HUES6 (cell line): ENCODE measurements at regions not wholly inside any gene's neighbourhood (a gene's known extent, or its start where the extent isn't known, plus 50 kb on each side); places are given as distances from the start of the nearest gene placed in this dataset.

Experiments used
- H3K27ac ChIP-seq: 2 replicates; pipeline ENCODE4 v1.7.0; 2013; ENCODE audit warnings: low read depth, mild to moderate bottlenecking, low read length, inconsistent platforms
- H3K27me3 ChIP-seq: 2 replicates; pipeline ENCODE4 v1.6.1; 2013; ENCODE audit warnings: low read length; ENCODE audit not compliant: control insufficient read depth, insufficient read depth
- H3K36me3 ChIP-seq: 2 replicates; pipeline ENCODE4 v1.6.1; 2013; ENCODE audit warnings: low read length; ENCODE audit not compliant: control insufficient read depth, insufficient read depth
- H3K4me1 ChIP-seq: 2 replicates; pipeline ENCODE4 v1.6.1; 2013; ENCODE audit warnings: low read length; ENCODE audit not compliant: control insufficient read depth, insufficient read depth
- H3K4me3 ChIP-seq: 2 replicates; pipeline ENCODE4 v1.5.1; 2013; ENCODE audit warnings: low read depth, low read length
- H3K9ac ChIP-seq: one replicate; pipeline ENCODE4 v1.6.1; 2013; ENCODE audit warnings: mild to moderate bottlenecking, low read length
- H3K9me3 ChIP-seq: 2 replicates; pipeline ENCODE4 v1.6.1; 2013; ENCODE audit warnings: low read depth, low read length; ENCODE audit not compliant: control insufficient read depth, insufficient read depth

DNA sequence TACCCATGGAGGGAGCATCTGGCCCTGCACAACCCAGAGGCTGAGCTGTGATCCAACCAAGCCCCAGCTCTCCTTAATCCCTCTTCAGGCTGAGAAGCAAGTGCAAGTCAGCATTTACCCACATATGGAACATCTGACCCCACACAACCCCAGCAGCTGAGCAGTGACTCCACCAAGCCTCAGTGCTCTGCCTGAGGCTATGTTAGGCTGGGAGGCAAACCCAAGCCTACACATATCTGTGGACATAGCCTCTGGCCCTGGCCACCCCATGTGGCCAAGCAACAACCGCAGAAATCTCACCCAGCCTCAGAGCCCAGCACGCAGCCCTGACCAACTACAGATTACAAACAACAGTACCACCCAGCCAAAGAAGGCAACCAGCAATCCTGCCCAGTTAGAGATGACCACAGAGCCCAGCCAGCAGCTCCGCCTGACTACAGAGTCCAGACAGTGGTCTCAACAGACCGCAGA is 142.8 kb downstream of the NUAK1 start:
- no peak overlapping the region for H3K9ac ChIP-seq

GRCh38 chr12:105998561-105998960 is 140.2 kb downstream of the NUAK1 start:
- H3K36me3 ChIP-seq: no peaks in the 10 kb centered on the region
- H3K4me3 ChIP-seq: no peak overlapping the region
- no peaks in the 10 kb centered on the region for H3K27me3 ChIP-seq
- H3K27ac ChIP-seq: no peak overlapping the region
- H3K4me1 ChIP-seq: peaks cover 2% of the 10 kb centered on the region; the same call in 1 of the 2 replicates
- no peak overlapping the region for H3K9ac ChIP-seq
- H3K9me3 ChIP-seq: no peaks in the 10 kb centered on the region

More for the DNA sequence above, 142.8 kb downstream of the NUAK1 start:
- Histone ChIP-seq H3K4me1 (peaks cover 13% of the 10 kb centered on the region), H3K27ac (no peak overlapping the region), H3K9me3 (no peaks in the 10 kb centered on the region), H3K4me3 (no peak overlapping the region), H3K36me3 (no peaks in the 10 kb centered on the region), H3K27me3 (no peaks in the 10 kb centered on the region)

DNA sequence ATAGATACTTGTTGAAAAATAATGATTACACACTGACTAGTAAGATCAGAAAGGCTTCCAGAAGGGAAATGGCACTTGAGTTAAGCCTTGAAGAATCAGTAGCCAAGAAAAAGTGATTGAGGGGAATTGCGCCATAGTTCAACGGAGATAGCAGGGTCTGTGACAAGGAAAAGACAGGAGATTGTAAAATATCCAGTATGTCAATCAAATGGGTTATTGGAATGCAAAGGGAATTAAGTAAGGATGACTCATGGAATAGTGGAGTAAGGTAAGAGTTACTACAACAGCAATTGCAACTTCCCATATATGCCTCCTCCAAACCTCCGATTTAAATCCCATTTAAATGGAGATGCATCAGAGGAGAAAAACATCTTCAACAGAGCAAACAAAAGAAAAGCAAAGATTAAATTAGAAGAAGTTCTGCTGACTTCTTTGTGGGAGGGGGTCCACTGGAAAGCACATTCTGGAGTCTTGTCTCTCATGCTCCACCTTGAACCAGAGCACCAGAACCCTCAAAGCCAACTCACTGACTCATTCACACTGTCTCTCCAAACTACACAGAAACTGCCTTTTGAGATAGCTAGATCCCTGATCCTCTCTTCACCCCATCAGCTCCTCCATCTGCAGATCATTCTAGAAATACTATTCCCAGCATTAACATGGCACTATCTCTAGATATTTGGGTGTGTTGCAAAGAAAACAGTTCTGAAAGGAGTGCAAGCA is 138.2 kb downstream of the NUAK1 start:
- no peak overlapping the region for H3K9ac ChIP-seq
- no peaks in the 10 kb centered on the region for H3K36me3 ChIP-seq
- no peaks in the 10 kb centered on the region for H3K4me1 ChIP-seq
- no peak overlapping the region for H3K4me3 ChIP-seq
- no peaks in the 10 kb centered on the region for H3K27me3 ChIP-seq
- H3K9me3 ChIP-seq: peaks cover 12% of the 10 kb centered on the region
- H3K27ac ChIP-seq: no peak overlapping the region

DNA sequence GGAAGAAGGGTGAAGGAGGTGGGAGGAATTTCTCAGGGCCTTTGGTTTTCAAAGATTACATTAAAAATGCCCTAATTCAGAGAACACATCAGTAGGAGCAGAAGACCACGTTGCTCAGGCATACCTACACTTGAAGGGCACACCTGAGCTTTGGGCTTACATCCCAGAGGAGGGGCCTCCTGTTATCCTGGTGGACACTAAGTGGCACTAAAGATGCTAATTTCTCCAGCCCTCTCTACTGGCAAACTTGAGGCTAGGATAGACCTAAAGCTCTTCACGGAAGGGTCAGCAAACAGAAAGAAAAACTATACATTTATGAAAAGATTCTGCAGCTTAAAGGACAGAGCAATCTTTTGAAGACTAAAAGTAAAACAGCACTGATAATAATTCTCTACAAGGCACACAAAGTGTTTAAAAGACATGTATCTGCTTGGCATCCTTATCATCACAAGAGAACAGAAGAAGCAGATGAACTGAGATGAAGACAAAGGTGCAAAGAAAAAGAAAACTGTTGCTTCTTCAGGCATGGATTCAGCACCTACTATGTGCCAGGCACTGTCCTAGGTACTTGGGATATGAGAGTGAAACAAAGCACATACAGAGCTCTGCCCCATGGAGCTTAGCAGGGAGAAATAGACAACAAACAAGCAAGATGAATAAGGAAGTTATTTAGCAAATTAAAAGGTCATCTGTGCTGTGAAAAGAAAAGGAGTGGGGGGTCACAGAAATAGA is 137.5 kb downstream of the NUAK1 start:
- no peaks in the 10 kb centered on the region for H3K27me3 ChIP-seq
- H3K9ac ChIP-seq: no peak overlapping the region
- no peak overlapping the region for H3K27ac ChIP-seq
- H3K4me1 ChIP-seq: no peaks in the 10 kb centered on the region
- no peak overlapping the region for H3K4me3 ChIP-seq
- H3K36me3 ChIP-seq: no peaks in the 10 kb centered on the region
- H3K9me3 ChIP-seq: peaks cover 12% of the 10 kb centered on the region

DNA sequence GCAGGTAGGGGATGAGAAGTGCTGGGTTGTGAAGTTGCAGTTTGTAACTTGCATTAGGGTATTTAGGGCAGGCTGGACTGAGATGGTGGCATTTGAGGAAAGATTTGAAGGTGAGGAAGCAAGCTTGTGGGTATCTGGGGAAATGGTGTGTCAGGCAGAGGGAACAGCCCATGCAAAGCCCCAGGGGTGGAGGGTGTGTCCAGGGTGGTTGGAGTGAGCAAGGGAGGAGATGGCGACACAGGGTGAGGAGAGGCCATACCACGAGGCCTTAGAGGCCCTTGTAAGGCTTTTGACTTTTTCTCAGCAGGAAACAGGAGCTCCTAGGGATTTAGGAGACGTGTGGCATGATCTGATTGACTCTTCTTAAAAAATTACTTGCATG is 136.9 kb downstream of the NUAK1 start:
- Histone ChIP-seq H3K27me3 (no peaks in the 10 kb centered on the region), H3K9me3 (peaks cover 12% of the 10 kb centered on the region), H3K27ac (no peak overlapping the region), H3K9ac (no peak overlapping the region), H3K4me1 (no peaks in the 10 kb centered on the region), H3K36me3 (no peaks in the 10 kb centered on the region), H3K4me3 (no peak overlapping the region)

DNA sequence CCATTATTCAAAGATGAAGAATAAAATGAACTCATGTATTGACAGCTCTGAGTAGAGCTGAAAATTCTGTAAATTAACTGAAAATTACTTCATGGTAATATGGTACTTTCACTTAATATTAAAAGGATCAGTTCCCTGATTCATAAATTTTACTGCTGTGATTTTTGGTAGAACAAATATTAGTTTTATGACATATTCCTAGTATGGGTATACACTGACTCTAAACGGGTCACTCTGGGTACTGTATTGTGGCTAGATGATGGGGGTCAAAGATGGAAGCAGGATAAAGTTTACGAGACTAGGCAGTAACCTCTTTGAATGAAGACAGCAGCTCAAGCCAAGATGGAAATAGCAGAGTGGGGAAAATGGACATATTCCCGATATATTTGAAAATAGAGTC is 135.5 kb downstream of the NUAK1 start:
- Histone ChIP-seq H3K4me3 (no peak overlapping the region), H3K4me1 (no peaks in the 10 kb centered on the region), H3K27ac (no peak overlapping the region), H3K27me3 (no peaks in the 10 kb centered on the region), H3K36me3 (no peaks in the 10 kb centered on the region), H3K9me3 (peaks cover 12% of the 10 kb centered on the region), H3K9ac (no peak overlapping the region)

- H3K4me3 ChIP-seq: no peak overlapping the region
Measured at GRCh38 chr12:106004289-106004688, 134.5 kb downstream of the NUAK1 start.

GRCh38 chr12:106006382-106006781 is 132.4 kb downstream of the NUAK1 start:
- Histone ChIP-seq H3K9ac (no peak overlapping the region), H3K27me3 (no peaks in the 10 kb centered on the region), H3K4me1 (no peaks in the 10 kb centered on the region), H3K9me3 (peaks cover 12% of the 10 kb centered on the region), H3K27ac (no peak overlapping the region), H3K36me3 (no peaks in the 10 kb centered on the region), H3K4me3 (no peak overlapping the region)

More at GRCh38 chr12:106004289-106004688, 134.5 kb downstream of the NUAK1 start:
- no peaks in the 10 kb centered on the region for H3K4me1 ChIP-seq
- peaks cover 12% of the 10 kb centered on the region for H3K9me3 ChIP-seq
- H3K36me3 ChIP-seq: no peaks in the 10 kb centered on the region
- no peak overlapping the region for H3K27ac ChIP-seq
- H3K27me3 ChIP-seq: no peaks in the 10 kb centered on the region
- no peak overlapping the region for H3K9ac ChIP-seq

DNA sequence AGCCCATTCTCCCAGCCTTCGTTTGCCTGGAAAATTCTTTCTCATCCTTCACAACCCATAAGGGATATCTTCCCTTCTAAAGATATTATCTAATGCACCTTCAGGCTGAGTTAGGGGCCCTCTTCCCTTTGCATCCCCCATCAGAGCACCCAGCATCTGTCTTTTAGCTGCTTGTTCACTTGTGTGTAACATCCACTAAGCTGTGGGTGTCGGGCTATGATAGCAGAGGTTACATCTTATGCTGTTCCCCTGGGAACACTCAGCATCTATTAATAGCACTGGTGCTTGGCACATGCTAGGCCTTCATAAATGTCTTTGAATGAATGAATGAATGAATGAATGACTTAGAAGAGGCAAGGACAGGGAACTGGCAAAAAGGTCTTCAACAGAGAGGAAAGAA is 131.8 kb downstream of the NUAK1 start:
- Histone ChIP-seq H3K4me1 (no peaks in the 10 kb centered on the region), H3K9ac (no peak overlapping the region), H3K4me3 (no peak overlapping the region)

GRCh38 chr12:106010741-106011140 is 128.0 kb downstream of the NUAK1 start:
- H3K9ac ChIP-seq: no peak overlapping the region
- 0 out of 2 replicates have a peak, but pooled peaks cover 2% of the 10 kb centered on the region for H3K9me3 ChIP-seq
- H3K27ac ChIP-seq: no peak overlapping the region
- no peaks in the 10 kb centered on the region for H3K36me3 ChIP-seq
- no peaks in the 10 kb centered on the region for H3K4me1 ChIP-seq
- H3K27me3 ChIP-seq: no peaks in the 10 kb centered on the region
- H3K4me3 ChIP-seq: no peak overlapping the region

More for the DNA sequence above, 131.8 kb downstream of the NUAK1 start:
- H3K27me3 ChIP-seq: no peaks in the 10 kb centered on the region
- H3K27ac ChIP-seq: no peak overlapping the region
- H3K36me3 ChIP-seq: no peaks in the 10 kb centered on the region
- H3K9me3 ChIP-seq: peaks cover 12% of the 10 kb centered on the region
